ENCODE measurements at regions not wholly inside any gene's neighbourhood (a gene's known extent, or its start where the extent isn't known, plus 50 kb on each side); places are given as distances from the start of the nearest gene placed in this dataset.

DNA sequence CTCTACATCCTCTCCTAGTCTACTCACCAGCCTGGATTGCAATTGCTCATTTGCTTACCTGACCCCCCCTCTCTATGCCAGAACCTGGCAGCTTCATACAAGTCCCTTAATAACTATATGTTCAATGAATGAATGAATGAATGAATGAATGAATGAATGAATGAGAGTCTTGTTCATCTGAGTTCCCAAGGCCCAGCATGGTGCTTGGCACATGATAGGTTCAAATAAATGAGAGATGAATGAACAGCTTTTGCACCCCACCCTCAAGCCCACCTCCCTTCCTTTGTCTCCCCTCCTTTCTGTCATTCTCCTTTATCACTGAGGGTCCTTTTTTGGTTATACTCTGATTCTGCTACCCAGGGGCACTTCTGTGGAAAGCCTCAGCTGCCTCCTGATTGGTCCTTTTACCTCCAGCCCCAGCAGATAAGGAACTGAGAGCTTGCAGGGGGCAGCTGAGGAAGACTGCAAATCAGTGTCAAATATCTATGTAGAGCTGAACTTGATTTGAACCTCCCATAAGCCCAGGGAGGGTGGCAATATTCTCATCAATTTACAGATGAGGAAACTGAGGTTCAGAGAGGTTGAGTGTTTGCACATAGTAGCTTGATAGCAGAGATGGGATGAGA lies 54.1 kb upstream of the CHRNB4 start:
- Histone ChIP-seq H3K9ac (ENCODE audit: control insufficient read depth, extremely low read depth, insufficient read depth, low read length) (no peak overlapping the region), H3K79me2 (ENCODE audit: control insufficient read depth, insufficient read depth, low read length) (no peaks in the 10 kb centered on the region), H3K4me1 (ENCODE audit: control insufficient read depth, extremely low read depth, insufficient read depth, low read length) (no peaks in the 10 kb centered on the region)

GRCh38 chr15:78691851-78692421 lies 50.9 kb upstream of the CHRNB4 start:
- no peak for DNase-seq (ENCODE audit: low read depth, low spot score)
- no peak for TF ChIP-seq EZH2 (IDR thresholded peaks at IDR 0.05; ENCODE audit: low read length)
- TF ChIP-seq, protein P1, sequence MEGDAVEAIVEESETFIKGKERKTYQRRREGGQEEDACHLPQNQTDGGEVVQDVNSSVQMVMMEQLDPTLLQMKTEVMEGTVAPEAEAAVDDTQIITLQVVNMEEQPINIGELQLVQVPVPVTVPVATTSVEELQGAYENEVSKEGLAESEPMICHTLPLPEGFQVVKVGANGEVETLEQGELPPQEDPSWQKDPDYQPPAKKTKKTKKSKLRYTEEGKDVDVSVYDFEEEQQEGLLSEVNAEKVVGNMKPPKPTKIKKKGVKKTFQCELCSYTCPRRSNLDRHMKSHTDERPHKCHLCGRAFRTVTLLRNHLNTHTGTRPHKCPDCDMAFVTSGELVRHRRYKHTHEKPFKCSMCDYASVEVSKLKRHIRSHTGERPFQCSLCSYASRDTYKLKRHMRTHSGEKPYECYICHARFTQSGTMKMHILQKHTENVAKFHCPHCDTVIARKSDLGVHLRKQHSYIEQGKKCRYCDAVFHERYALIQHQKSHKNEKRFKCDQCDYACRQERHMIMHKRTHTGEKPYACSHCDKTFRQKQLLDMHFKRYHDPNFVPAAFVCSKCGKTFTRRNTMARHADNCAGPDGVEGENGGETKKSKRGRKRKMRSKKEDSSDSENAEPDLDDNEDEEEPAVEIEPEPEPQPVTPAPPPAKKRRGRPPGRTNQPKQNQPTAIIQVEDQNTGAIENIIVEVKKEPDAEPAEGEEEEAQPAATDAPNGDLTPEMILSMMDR (optimal IDR thresholded peaks at IDR 0.05 in 1 of 3, IDR thresholded peaks at IDR 0.05 in 1 of 3, conservative IDR thresholded peaks at IDR 0.05 in 1 of 3; ENCODE audit: extremely low read depth in 1 of 3, insufficient read depth in 2 of 3, low read length in 3 of 3), result no peak

More for the DNA sequence above, 54.1 kb upstream of the CHRNB4 start:
- DNase-seq (ENCODE audit: low read depth, low spot score), result no peak
- Histone ChIP-seq H3K36me3 (ENCODE audit: control insufficient read depth in 2 of 2, extremely low read depth in 1 of 2, insufficient read depth in 2 of 2, low read length in 2 of 2) (no peaks in the 10 kb centered on the region), H4K20me1 (ENCODE audit: control insufficient read depth, extremely low read depth, insufficient read depth, low read length) (no peaks in the 10 kb centered on the region), H2AFZ (ENCODE audit: control insufficient read depth, low read length) (no peak overlapping the region), H3K27ac (ENCODE audit: control insufficient read depth, insufficient read depth, low read length) (no peak overlapping the region), H3K4me3 (ENCODE audit: control insufficient read depth in 2 of 3, extremely low read depth in 1 of 3, insufficient read depth in 2 of 3, low read depth in 1 of 3, low read length in 3 of 3) (no peak overlapping the region), H3K9me1 (ENCODE audit: control insufficient read depth, extremely low read depth, insufficient read depth, low read length) (no peaks in the 10 kb centered on the region), H3K4me2 (ENCODE audit: control insufficient read depth, extremely low read depth, insufficient read depth, low read depth, low read length) (no peak overlapping the region), H3K9me3 (ENCODE audit: control insufficient read depth, low read depth, low read length) (no peaks in the 10 kb centered on the region), H3K27me3 (ENCODE audit: control insufficient read depth, extremely low read depth, insufficient read depth, low read length) (no peaks in the 10 kb centered on the region)
- FAIRE-seq, result no peak
- dilution Hi-C loops (cut with MboI; ENCODE audit: extremely low pct_ligation_motif_present, low sequenced_read_pairs), result no loop called here
- TF ChIP-seq, protein P1 (optimal IDR thresholded peaks at IDR 0.05 in 1 of 3, IDR thresholded peaks at IDR 0.05 in 1 of 3, conservative IDR thresholded peaks at IDR 0.05 in 1 of 3; ENCODE audit: extremely low read depth in 1 of 3, insufficient read depth in 2 of 3, low read length in 3 of 3), result no peak
- no peak for TF ChIP-seq EZH2 (IDR thresholded peaks at IDR 0.05; ENCODE audit: low read length)

More at GRCh38 chr15:78691851-78692421, 50.9 kb upstream of the CHRNB4 start:
- Histone ChIP-seq H2AFZ (ENCODE audit: control insufficient read depth, low read length) (no peak overlapping the region), H3K27ac (ENCODE audit: control insufficient read depth, insufficient read depth, low read length) (no peak overlapping the region), H3K9me3 (ENCODE audit: control insufficient read depth, low read depth, low read length) (no peaks in the 10 kb centered on the region), H3K4me1 (ENCODE audit: control insufficient read depth, extremely low read depth, insufficient read depth, low read length) (peaks cover 4% of the 10 kb centered on the region), H3K9me1 (ENCODE audit: control insufficient read depth, extremely low read depth, insufficient read depth, low read length) (no peaks in the 10 kb centered on the region), H3K79me2 (ENCODE audit: control insufficient read depth, insufficient read depth, low read length) (no peaks in the 10 kb centered on the region), H4K20me1 (ENCODE audit: control insufficient read depth, extremely low read depth, insufficient read depth, low read length) (no peaks in the 10 kb centered on the region), H3K4me2 (ENCODE audit: control insufficient read depth, extremely low read depth, insufficient read depth, low read depth, low read length) (no peak overlapping the region), H3K36me3 (ENCODE audit: control insufficient read depth in 2 of 2, extremely low read depth in 1 of 2, insufficient read depth in 2 of 2, low read length in 2 of 2) (no peaks in the 10 kb centered on the region), H3K4me3 (ENCODE audit: control insufficient read depth in 2 of 3, extremely low read depth in 1 of 3, insufficient read depth in 2 of 3, low read depth in 1 of 3, low read length in 3 of 3) (no peak overlapping the region), H3K27me3 (ENCODE audit: control insufficient read depth, extremely low read depth, insufficient read depth, low read length) (no peaks in the 10 kb centered on the region), H3K9ac (ENCODE audit: control insufficient read depth, extremely low read depth, insufficient read depth, low read length) (no peak overlapping the region)
- dilution Hi-C loops (cut with MboI; ENCODE audit: extremely low pct_ligation_motif_present, low sequenced_read_pairs), result no loop called here
- no peak for FAIRE-seq
